NCI-H1105 treated with DMSO at 0.1 percent for 48 hours (cell line): ENCODE measurements at regions not wholly inside any gene's neighbourhood (a gene's known extent, or its start where the extent isn't known, plus 50 kb on each side); places are given as distances from the start of the nearest gene placed in this dataset.
"Not testable (repeated sequence)": the region's sequence is repeated elsewhere in the genome, so short reads cannot be mapped to it uniquely, and the experiment has no call there.

Experiments
- DNase-seq: peaks from one replicate; lab custom pipeline; 2025; lab: John Stamatoyannopoulos, UW

GRCh38 chr14:89490466-89490865 lies 73.4 kb upstream of the FOXN3 start:
- DNase-seq, result no peak

GRCh38 chr14:89489761-89490437 lies 72.9 kb upstream of the FOXN3 start:
- peak; percentile 12 for DNase-seq

GRCh38 chr14:89486961-89487360 lies 69.9 kb upstream of the FOXN3 start:
- no peak for DNase-seq

GRCh38 chr14:89486505-89486904 lies 69.5 kb upstream of the FOXN3 start:
- no peak for DNase-seq

- DNase-seq, result no peak
Measured at GRCh38 chr14:89485264-89485663, 68.2 kb upstream of the FOXN3 start.

- DNase-seq, result no peak
Measured at GRCh38 chr14:89484051-89484844, 67.2 kb upstream of the FOXN3 start.

- DNase-seq, result no peak
Measured at GRCh38 chr14:89481196-89481595, 64.2 kb upstream of the FOXN3 start.

- DNase-seq, result no peak
Measured at GRCh38 chr14:89480278-89480677, 63.2 kb upstream of the FOXN3 start.

- DNase-seq, result no peak
Measured at GRCh38 chr14:89479802-89480201, 62.8 kb upstream of the FOXN3 start.

- DNase-seq, result no peak
Measured at GRCh38 chr14:89477391-89477790, 60.4 kb upstream of the FOXN3 start.

- DNase-seq, result no peak
Measured at GRCh38 chr14:89476354-89476896, 59.4 kb upstream of the FOXN3 start.

- DNase-seq, result no peak
Measured at GRCh38 chr14:89474464-89474863, 57.4 kb upstream of the FOXN3 start.

GRCh38 chr14:89473989-89474388 lies 57.0 kb upstream of the FOXN3 start:
- no peak for DNase-seq

- no peak for DNase-seq
Measured at GRCh38 chr14:89473569-89473968, 56.5 kb upstream of the FOXN3 start.

GRCh38 chr14:89470401-89470800 lies 53.4 kb upstream of the FOXN3 start:
- DNase-seq, result no peak

- DNase-seq, result no peak
Measured at GRCh38 chr14:89469210-89470198, 52.5 kb upstream of the FOXN3 start.

GRCh38 chr14:89468566-89468965 lies 51.5 kb upstream of the FOXN3 start:
- no peak for DNase-seq

GRCh38 chr14:89468030-89468429 lies 51.0 kb upstream of the FOXN3 start:
- DNase-seq, result not testable (repeated sequence)

GRCh38 chr14:89466944-89467343 lies 49.9 kb upstream of the FOXN3 start:
- DNase-seq, result no peak
